GM23248 (cell line): ENCODE measurements at regions not wholly inside any gene's neighbourhood (a gene's known extent, or its start where the extent isn't known, plus 50 kb on each side); places are given as distances from the start of the nearest gene placed in this dataset.
"Not testable (repeated sequence)": the region's sequence is repeated elsewhere in the genome, so short reads cannot be mapped to it uniquely, and the experiment has no call there.

Experiments used
- EZH2 ChIP-seq: fragments of 200-600 bp; sonication (generic); IDR thresholded peaks from 2 replicates; pipeline ENCODE4 v1.6.1; 2018; ENCODE audit warnings: antibody characterized with exemption, mild to moderate bottlenecking; ENCODE audit not compliant: insufficient read depth, poor library complexity, severe bottlenecking
- EZH2phosphoT487 ChIP-seq: fragments of 200-600 bp; sonication (generic); IDR thresholded peaks from 2 replicates; pipeline ENCODE4 v1.6.1; 2018; ENCODE audit warnings: antibody characterized with exemption, moderate library complexity, mild to moderate bottlenecking, low read depth; ENCODE audit not compliant: insufficient read depth

- TF ChIP-seq EZH2, EZH2phosphoT487: not testable (repeated sequence)
These were observed 216.6 kb upstream of the SPATA31A3 start for GRCh38 chr9:67208831-67209437.
